Astrocyte (in vitro differentiated cells and primary cell): ENCODE measurements at regions not wholly inside any gene's neighbourhood (a gene's known extent, or its start where the extent isn't known, plus 50 kb on each side); places are given as distances from the start of the nearest gene placed in this dataset.

Experiments used
- DNase-seq: peaks from one replicate; pipeline ENCODE4 v3.0.0-alpha.2; 2010; ENCODE audit warnings: low read depth
- FAIRE-seq: peaks from 2 replicates; lab custom pipeline; 2011; peaks lifted over from hg19 to GRCh38; lab: Jason Lieb, UNC
- H2AFZ ChIP-seq: 2 replicates; pipeline ENCODE4 v1.6.0; 2012; ENCODE audit warnings: low read depth, low read length, inconsistent platforms
- H3K27ac ChIP-seq: 2 replicates; pipeline ENCODE4 v1.5.1; 2011; ENCODE audit warnings: low read depth, low read length, inconsistent platforms
- H3K27me3 ChIP-seq: 2 replicates; pipeline ENCODE4 v1.6.0; 2011; ENCODE audit warnings: low read length, inconsistent platforms; ENCODE audit not compliant: insufficient read depth
- H3K36me3 ChIP-seq: 2 replicates; pipeline ENCODE4 v1.5.1; 2011; ENCODE audit warnings: low read length, inconsistent platforms; ENCODE audit not compliant: insufficient read depth
- H3K4me1 ChIP-seq: 2 replicates; pipeline ENCODE4 v1.5.1; 2011; ENCODE audit warnings: low read length, inconsistent platforms; ENCODE audit not compliant: insufficient read depth
- H3K4me2 ChIP-seq: 2 replicates; pipeline ENCODE4 v1.6.0; 2012; ENCODE audit warnings: low read length, inconsistent platforms
- H3K4me3 ChIP-seq: 2 replicates; pipeline ENCODE4 v1.5.1; 2011; ENCODE audit warnings: low read depth, mild to moderate bottlenecking, low read length, inconsistent platforms; ENCODE audit not compliant: insufficient read depth
- H3K79me2 ChIP-seq: 2 replicates; pipeline ENCODE4 v1.6.0; 2012; ENCODE audit warnings: mild to moderate bottlenecking, low read length, inconsistent platforms; ENCODE audit not compliant: insufficient read depth
- H3K9ac ChIP-seq: 2 replicates; pipeline ENCODE4 v1.6.0; 2012; ENCODE audit warnings: mild to moderate bottlenecking, low read length, inconsistent platforms
- H3K9me3 ChIP-seq: 2 replicates; pipeline ENCODE4 v1.5.1; 2012; ENCODE audit warnings: low read depth, mild to moderate bottlenecking, low read length, inconsistent platforms; ENCODE audit not compliant: insufficient read depth
- H4K20me1 ChIP-seq: 2 replicates; pipeline ENCODE4 v1.6.0; 2012; ENCODE audit warnings: low read length, inconsistent platforms; ENCODE audit not compliant: insufficient read depth
- H3K27ac Mint-ChIP-seq: one replicate; pipeline ENCODE4 v1.8.0; 2021; ENCODE audit warnings: mild to moderate bottlenecking, mixed read lengths; ENCODE audit not compliant: unreplicated experiment
- H3K27me3 Mint-ChIP-seq: one replicate; pipeline ENCODE4 v1.8.0; 2021; ENCODE audit warnings: low read depth, mixed read lengths; ENCODE audit not compliant: unreplicated experiment
- H3K36me3 Mint-ChIP-seq: one replicate; pipeline ENCODE4 v1.8.0; 2021; ENCODE audit warnings: low read depth, mixed read lengths; ENCODE audit not compliant: unreplicated experiment
- H3K4me1 Mint-ChIP-seq: one replicate; pipeline ENCODE4 v1.8.0; 2021; ENCODE audit warnings: low read depth, mixed read lengths; ENCODE audit not compliant: unreplicated experiment
- H3K4me3 Mint-ChIP-seq: one replicate; pipeline ENCODE4 v1.8.0; 2021; ENCODE audit warnings: mild to moderate bottlenecking, moderate library complexity, mixed read lengths; ENCODE audit not compliant: unreplicated experiment
- H3K9me3 Mint-ChIP-seq: one replicate; pipeline ENCODE4 v1.8.0; 2021; ENCODE audit warnings: mild to moderate bottlenecking, mixed read lengths; ENCODE audit not compliant: unreplicated experiment
- CTCF ChIP-seq: IDR thresholded peaks from 2 replicates; pipeline ENCODE4 v1.5.1; 2011; ENCODE audit warnings: low read depth, mild to moderate bottlenecking, inconsistent platforms, low read length, moderate library complexity; ENCODE audit not compliant: insufficient read depth
- EZH2 ChIP-seq: IDR thresholded peaks from 2 replicates; pipeline ENCODE4 v1.6.1; 2012; ENCODE audit warnings: mild to moderate bottlenecking, low read length, inconsistent platforms; ENCODE audit not compliant: insufficient read depth

- no peaks in the 10 kb centered on the region for H3K9me3 Mint-ChIP-seq
- Histone ChIP-seq H3K27me3 (no peaks in the 10 kb centered on the region), H4K20me1 (no peaks in the 10 kb centered on the region), H3K9me3 (no peaks in the 10 kb centered on the region), H3K79me2 (no peaks in the 10 kb centered on the region), H3K4me1 (no peaks in the 10 kb centered on the region), H3K9ac (no peak overlapping the region), H3K36me3 (no peaks in the 10 kb centered on the region), H3K27ac (no peak overlapping the region), H3K4me3 (no peak overlapping the region), H2AFZ (no peak overlapping the region), H3K4me2 (no peak overlapping the region)
- peaks cover 6% of the 10 kb centered on the region for H3K27me3 Mint-ChIP-seq
- DNase-seq (no peak), FAIRE-seq (peak; percentile 37)
- peaks cover 2% of the 10 kb centered on the region for H3K36me3 Mint-ChIP-seq
- TF ChIP-seq EZH2 (no peak), CTCF (no peak)
- H3K4me1 Mint-ChIP-seq: no peaks in the 10 kb centered on the region
- no peak overlapping the region for H3K27ac Mint-ChIP-seq
- no peak overlapping the region for H3K4me3 Mint-ChIP-seq
Observed at GRCh38 chr4:11097725-11098124, 331.0 kb downstream of the HS3ST1 start.

- Histone ChIP-seq H3K4me2 (no peak overlapping the region), H2AFZ (no peak overlapping the region), H3K27ac (no peak overlapping the region), H3K4me1 (no peaks in the 10 kb centered on the region), H3K27me3 (no peaks in the 10 kb centered on the region), H3K9ac (no peak overlapping the region), H3K79me2 (no peaks in the 10 kb centered on the region), H3K4me3 (no peak overlapping the region), H4K20me1 (no peaks in the 10 kb centered on the region), H3K9me3 (no peaks in the 10 kb centered on the region), H3K36me3 (no peaks in the 10 kb centered on the region)
- Mint-ChIP-seq H3K9me3 (no peaks in the 10 kb centered on the region), H3K27ac (no peak overlapping the region), H3K27me3 (no peaks in the 10 kb centered on the region), H3K4me3 (no peak overlapping the region), H3K36me3 (no peaks in the 10 kb centered on the region), H3K4me1 (no peaks in the 10 kb centered on the region)
- TF ChIP-seq CTCF: no peak
- TF ChIP-seq EZH2: no peak
- FAIRE-seq (no peak), DNase-seq (no peak)
Observed at GRCh38 chr4:11081006-11081405, 347.7 kb downstream of the HS3ST1 start.

- TF ChIP-seq CTCF (no peak), EZH2 (no peak)
- Histone ChIP-seq H3K9me3 (no peaks in the 10 kb centered on the region), H3K4me1 (peaks cover under 1% of the 10 kb centered on the region), H3K79me2 (no peaks in the 10 kb centered on the region), H3K27me3 (no peaks in the 10 kb centered on the region), H2AFZ (no peak overlapping the region), H4K20me1 (no peaks in the 10 kb centered on the region), H3K9ac (no peak overlapping the region), H3K27ac (no peak overlapping the region), H3K4me3 (no peak overlapping the region), H3K4me2 (no peak overlapping the region), H3K36me3 (no peaks in the 10 kb centered on the region)
- no peaks in the 10 kb centered on the region for H3K36me3 Mint-ChIP-seq
- H3K9me3 Mint-ChIP-seq: no peaks in the 10 kb centered on the region
- DNase-seq (peak; percentile 61), FAIRE-seq (no peak)
- H3K27me3 Mint-ChIP-seq: no peaks in the 10 kb centered on the region
- no peaks in the 10 kb centered on the region for H3K4me1 Mint-ChIP-seq
- no peak overlapping the region for H3K27ac Mint-ChIP-seq
- H3K4me3 Mint-ChIP-seq: no peak overlapping the region
Observed at GRCh38 chr4:11079171-11079570, 349.5 kb downstream of the HS3ST1 start.
